Nephron (organoid): ENCODE measurements at regions not wholly inside any gene's neighbourhood (a gene's known extent, or its start where the extent isn't known, plus 50 kb on each side); places are given as distances from the start of the nearest gene placed in this dataset.

Experiments
- H3K27ac Mint-ChIP-seq, 3 experiments: 2 replicates each; pipeline ENCODE4 v1.8.0; 2020; ENCODE audit warnings: mixed read lengths in 3 of 3, mild to moderate bottlenecking in 2 of 3, moderate library complexity in 1 of 3
- H3K27me3 Mint-ChIP-seq: 2 replicates; pipeline ENCODE4 v1.8.0; 2021; ENCODE audit warnings: low read depth, mild to moderate bottlenecking, moderate library complexity, mixed read lengths
- H3K36me3 Mint-ChIP-seq: 2 replicates; pipeline ENCODE4 v1.8.0; 2020; ENCODE audit warnings: low read depth, mixed read lengths
- H3K4me1 Mint-ChIP-seq: 2 replicates; pipeline ENCODE4 v1.8.0; 2020; ENCODE audit warnings: mixed read lengths
- H3K4me3 Mint-ChIP-seq, 3 experiments: 2 replicates each; pipeline ENCODE4 v1.8.0; 2020; ENCODE audit warnings: mild to moderate bottlenecking in 3 of 3, mixed read lengths in 3 of 3, moderate library complexity in 2 of 3
- H3K9me3 Mint-ChIP-seq: 2 replicates; pipeline ENCODE4 v1.8.0; 2020; ENCODE audit warnings: mixed read lengths
- TF ChIP-seq, protein P1 (sequence below), 3 experiments: fragments of 200-600 bp; sonication (generic); IDR thresholded peaks; one replicate each; pipeline ENCODE4 v1.5.0; 2021; ENCODE audit warnings: antibody characterized with exemption in 3 of 3; ENCODE audit not compliant: unreplicated experiment in 3 of 3

DNA sequence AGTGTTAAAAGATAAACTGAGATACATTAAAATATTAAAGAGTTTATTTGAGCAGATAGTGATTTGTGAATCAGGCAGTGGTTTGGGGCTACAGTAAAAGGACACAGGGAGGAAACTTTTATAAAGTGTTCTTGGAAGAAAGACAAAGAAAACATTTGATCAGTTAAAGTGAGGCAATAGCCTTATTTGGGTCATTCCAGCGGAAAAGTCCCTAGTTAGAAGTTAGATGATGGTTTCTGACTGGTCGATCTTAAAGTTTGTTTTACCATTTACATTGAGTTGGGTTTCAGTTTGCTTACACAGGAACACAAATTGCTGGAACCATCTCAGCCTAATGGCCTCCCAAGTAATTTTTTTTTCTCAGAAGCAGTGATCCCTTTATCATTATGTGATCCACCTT lies 69.7 kb downstream of the PPP1R2C start:
- Mint-ChIP-seq H3K4me1 (no peaks in the 10 kb centered on the region), H3K36me3 (no peaks in the 10 kb centered on the region), H3K9me3 (no peaks in the 10 kb centered on the region), H3K4me3 (no peak overlapping the region), H3K27me3 (no peaks in the 10 kb centered on the region), H3K27ac (no peak overlapping the region)
- TF ChIP-seq, protein P1, sequence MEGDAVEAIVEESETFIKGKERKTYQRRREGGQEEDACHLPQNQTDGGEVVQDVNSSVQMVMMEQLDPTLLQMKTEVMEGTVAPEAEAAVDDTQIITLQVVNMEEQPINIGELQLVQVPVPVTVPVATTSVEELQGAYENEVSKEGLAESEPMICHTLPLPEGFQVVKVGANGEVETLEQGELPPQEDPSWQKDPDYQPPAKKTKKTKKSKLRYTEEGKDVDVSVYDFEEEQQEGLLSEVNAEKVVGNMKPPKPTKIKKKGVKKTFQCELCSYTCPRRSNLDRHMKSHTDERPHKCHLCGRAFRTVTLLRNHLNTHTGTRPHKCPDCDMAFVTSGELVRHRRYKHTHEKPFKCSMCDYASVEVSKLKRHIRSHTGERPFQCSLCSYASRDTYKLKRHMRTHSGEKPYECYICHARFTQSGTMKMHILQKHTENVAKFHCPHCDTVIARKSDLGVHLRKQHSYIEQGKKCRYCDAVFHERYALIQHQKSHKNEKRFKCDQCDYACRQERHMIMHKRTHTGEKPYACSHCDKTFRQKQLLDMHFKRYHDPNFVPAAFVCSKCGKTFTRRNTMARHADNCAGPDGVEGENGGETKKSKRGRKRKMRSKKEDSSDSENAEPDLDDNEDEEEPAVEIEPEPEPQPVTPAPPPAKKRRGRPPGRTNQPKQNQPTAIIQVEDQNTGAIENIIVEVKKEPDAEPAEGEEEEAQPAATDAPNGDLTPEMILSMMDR (IDR thresholded peaks at IDR 0.05; ENCODE audit: unreplicated experiment in 3 of 3), result no peak

DNA sequence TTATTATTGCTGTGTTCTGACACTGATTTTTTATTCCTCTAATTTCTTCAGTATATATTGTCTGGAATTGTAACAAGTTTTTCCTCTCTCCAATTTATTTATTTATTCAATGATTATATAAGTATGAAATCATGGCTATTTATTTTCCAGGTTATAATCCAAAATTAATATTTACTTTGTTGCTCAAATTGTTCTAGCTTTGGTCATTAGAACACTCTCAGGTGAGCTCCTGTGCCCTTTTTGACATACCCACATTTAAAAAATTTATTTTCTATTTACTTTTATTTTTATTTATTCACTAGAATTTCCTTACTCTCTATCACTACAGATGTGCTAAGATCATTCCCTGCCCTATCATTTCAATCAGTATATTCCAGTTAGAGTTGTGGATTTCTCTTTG lies 70.2 kb downstream of the PPP1R2C start:
- Mint-ChIP-seq H3K27ac (no peak overlapping the region), H3K27me3 (no peaks in the 10 kb centered on the region), H3K4me1 (no peaks in the 10 kb centered on the region), H3K36me3 (no peaks in the 10 kb centered on the region), H3K9me3 (no peaks in the 10 kb centered on the region), H3K4me3 (no peak overlapping the region)
- TF ChIP-seq, protein P1 (IDR thresholded peaks at IDR 0.05; ENCODE audit: unreplicated experiment in 3 of 3), result no peak

DNA sequence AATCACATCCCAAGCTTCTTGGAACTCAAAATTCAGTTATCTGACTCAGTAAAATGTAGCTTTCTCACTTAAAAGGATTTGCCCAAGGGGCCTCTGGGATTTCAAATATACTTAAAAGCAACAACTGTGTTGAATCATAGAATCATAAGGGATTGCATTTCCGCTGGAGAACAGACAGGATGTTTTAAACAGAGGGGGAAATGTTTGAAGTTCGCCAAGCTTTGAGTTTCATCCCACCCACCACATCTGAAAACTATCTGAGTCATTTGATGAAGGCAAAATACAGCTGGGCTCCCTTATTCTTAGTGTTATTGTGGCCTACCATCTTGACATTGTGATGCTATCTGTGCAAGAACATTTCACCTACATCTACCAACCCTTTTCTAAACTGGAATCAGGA lies 73.5 kb downstream of the PPP1R2C start:
- Mint-ChIP-seq H3K9me3 (no peaks in the 10 kb centered on the region), H3K36me3 (no peaks in the 10 kb centered on the region), H3K27ac (no peak overlapping the region), H3K4me3 (no peak overlapping the region), H3K4me1 (no peaks in the 10 kb centered on the region), H3K27me3 (no peaks in the 10 kb centered on the region)
- TF ChIP-seq, protein P1 (IDR thresholded peaks at IDR 0.05; ENCODE audit: unreplicated experiment in 3 of 3), result no peak

DNA sequence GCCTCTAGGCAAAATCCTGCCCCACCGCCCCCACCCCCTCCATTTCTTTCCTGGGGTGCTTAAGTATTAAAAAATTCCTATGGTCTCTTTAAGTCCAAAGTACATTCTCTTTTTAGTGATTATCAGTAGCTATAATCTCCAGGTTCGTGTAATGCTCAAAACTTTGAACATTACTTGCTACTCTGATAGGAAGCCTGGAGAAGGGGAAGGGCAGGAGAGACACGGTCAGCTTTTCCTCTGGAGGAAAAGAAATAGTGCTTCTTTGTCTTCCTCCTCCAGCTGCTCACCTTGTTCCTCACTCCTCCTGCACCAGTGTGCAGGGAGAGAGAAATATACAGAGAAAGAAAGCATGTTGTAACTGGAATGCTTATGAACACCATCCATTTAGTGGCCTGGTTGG lies 80.4 kb downstream of the PPP1R2C start:
- Mint-ChIP-seq H3K27ac (no peak overlapping the region), H3K9me3 (no peaks in the 10 kb centered on the region), H3K4me1 (no peaks in the 10 kb centered on the region), H3K36me3 (no peaks in the 10 kb centered on the region), H3K4me3 (no peak overlapping the region), H3K27me3 (no peaks in the 10 kb centered on the region)
- TF ChIP-seq, protein P1 (IDR thresholded peaks at IDR 0.05; ENCODE audit: unreplicated experiment in 3 of 3), result no peak

DNA sequence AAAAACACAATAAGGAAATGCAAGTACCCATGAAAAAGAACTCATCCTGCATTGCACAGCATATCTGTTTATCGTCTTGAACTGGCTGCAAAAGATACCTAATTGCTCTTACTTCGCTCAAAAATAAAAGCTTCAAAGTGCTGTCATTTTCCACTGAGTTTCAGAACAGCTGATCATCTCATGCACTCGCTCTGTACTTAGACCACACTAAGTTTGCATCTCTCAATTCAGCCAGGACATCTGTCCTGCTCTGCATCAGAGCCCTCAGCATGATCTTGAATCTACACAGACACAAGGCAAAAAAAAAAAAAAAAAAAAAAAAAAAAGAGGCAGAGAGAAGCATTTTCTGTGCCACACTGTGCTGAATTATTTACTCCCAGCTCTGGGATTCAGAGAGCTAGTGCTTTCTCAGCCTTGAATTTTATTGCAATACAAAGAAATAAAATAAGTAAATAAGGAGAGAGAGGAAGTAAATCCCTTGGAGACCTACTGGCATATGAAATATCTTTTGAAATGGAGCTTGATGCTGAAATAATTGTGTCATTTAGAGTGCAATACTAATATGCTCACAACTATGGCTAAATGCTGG lies 81.3 kb downstream of the PPP1R2C start:
- Mint-ChIP-seq H3K4me1 (no peaks in the 10 kb centered on the region), H3K9me3 (no peaks in the 10 kb centered on the region), H3K27ac (no peak overlapping the region), H3K36me3 (no peaks in the 10 kb centered on the region), H3K4me3 (no peak overlapping the region), H3K27me3 (no peaks in the 10 kb centered on the region)
- TF ChIP-seq, protein P1 (IDR thresholded peaks at IDR 0.05; ENCODE audit: unreplicated experiment in 3 of 3), result no peak

DNA sequence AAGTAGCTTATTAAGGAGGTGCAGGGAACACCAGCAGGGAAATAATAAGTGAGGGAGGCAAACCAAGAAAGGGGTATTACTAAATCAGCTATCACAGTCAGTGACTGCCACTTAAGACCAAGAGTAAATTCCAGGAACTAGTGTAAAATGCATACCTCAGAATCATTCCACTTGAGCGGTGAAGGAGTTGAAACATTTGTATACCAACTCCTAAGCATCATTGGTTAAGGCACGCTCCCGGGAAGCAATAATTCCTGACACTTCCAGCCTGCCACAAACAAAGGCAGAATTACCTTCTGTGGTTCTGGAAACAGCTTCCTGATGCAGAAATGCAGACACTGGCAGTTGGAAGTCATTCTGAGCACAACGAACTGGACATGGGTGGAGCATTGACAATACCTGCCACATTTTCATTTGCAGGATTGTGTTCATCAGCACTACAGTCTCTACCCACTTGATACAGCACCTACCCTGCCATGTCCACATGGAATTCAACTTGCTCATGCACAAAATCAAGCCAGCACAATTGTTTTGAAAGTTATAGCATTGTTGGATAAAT lies 82.1 kb downstream of the PPP1R2C start:
- no peaks in the 10 kb centered on the region for H3K27me3 Mint-ChIP-seq
- H3K36me3 Mint-ChIP-seq, result no peaks in the 10 kb centered on the region
- no peak overlapping the region for H3K4me3 Mint-ChIP-seq
- TF ChIP-seq, protein P1 (IDR thresholded peaks at IDR 0.05; ENCODE audit: unreplicated experiment in 3 of 3), result no peak
- no peaks in the 10 kb centered on the region for H3K9me3 Mint-ChIP-seq
- H3K4me1 Mint-ChIP-seq, result no peaks in the 10 kb centered on the region
- no peak overlapping the region for H3K27ac Mint-ChIP-seq
